RWPE2 (cell line): ENCODE measurements at regions not wholly inside any gene's neighbourhood (a gene's known extent, or its start where the extent isn't known, plus 50 kb on each side); places are given as distances from the start of the nearest gene placed in this dataset.

Experiments
- ATAC-seq: fragments of 200-7000 bp; cut with Tn5 transposase; 3 replicates; pipeline ENCODE4 v1.9.1; 2021; ENCODE audit warnings: low read depth
- DNase-seq: peaks from one replicate; pipeline ENCODE4 v3.0.0-alpha.2; 2020; ENCODE audit warnings: low spot score
- H3K27ac ChIP-seq: fragments of 450-650 bp; 2 replicates; pipeline ENCODE4 v1.5.1; 2017; ENCODE audit warnings: mild to moderate bottlenecking; ENCODE audit not compliant: poor library complexity, severe bottlenecking
- H3K27me3 ChIP-seq: fragments of 250-450 bp; sonication (Bioruptor Pico); 2 replicates; pipeline ENCODE4 v1.5.1; 2021; ENCODE audit warnings: mild to moderate bottlenecking, moderate library complexity; ENCODE audit not compliant: insufficient read depth, poor library complexity, severe bottlenecking
- H3K36me3 ChIP-seq: fragments of 250-450 bp; sonication (Bioruptor Pico); 2 replicates; pipeline ENCODE4 v1.5.1; 2020; ENCODE audit warnings: low read depth, mild to moderate bottlenecking, moderate library complexity
- H3K4me1 ChIP-seq: fragments of 250-450 bp; sonication (Bioruptor Pico); 2 replicates; pipeline ENCODE4 v1.5.1; 2021; ENCODE audit warnings: mild to moderate bottlenecking, moderate library complexity; ENCODE audit not compliant: insufficient read depth, poor library complexity, severe bottlenecking
- H3K4me3 ChIP-seq: fragments of 250-450 bp; sonication (Bioruptor Pico); 2 replicates; pipeline ENCODE4 v1.5.1; 2021; ENCODE audit warnings: mild to moderate bottlenecking, moderate library complexity; ENCODE audit not compliant: severe bottlenecking
- H3K9me3 ChIP-seq: fragments of 250-450 bp; sonication (Bioruptor Pico); 2 replicates; pipeline ENCODE4 v1.5.1; 2021; ENCODE audit warnings: mild to moderate bottlenecking, moderate library complexity; ENCODE audit not compliant: severe bottlenecking
- CTCF ChIP-seq: fragments of 450-650 bp; IDR thresholded peaks from one replicate; pipeline ENCODE4 v1.5.1; 2017; ENCODE audit warnings: mild to moderate bottlenecking, moderate library complexity; ENCODE audit not compliant: poor library complexity, severe bottlenecking

GRCh38 chr21:35477622-35478021 lies 428.5 kb upstream of the RUNX1 start:
- Histone ChIP-seq H3K36me3 (no peaks in the 10 kb centered on the region), H3K4me1 (peaks cover 23% of the 10 kb centered on the region), H3K9me3 (no peaks in the 10 kb centered on the region), H3K27ac (no peak overlapping the region), H3K4me3 (no peak overlapping the region), H3K27me3 (no peaks in the 10 kb centered on the region)
- TF ChIP-seq CTCF: no peak
- ATAC-seq (no peak), DNase-seq (no peak)

- Histone ChIP-seq H3K4me1 (peaks cover 23% of the 10 kb centered on the region), H3K9me3 (no peaks in the 10 kb centered on the region), H3K36me3 (no peaks in the 10 kb centered on the region), H3K4me3 (no peak overlapping the region), H3K27ac (peak overlapping the region; percentile 52), H3K27me3 (no peaks in the 10 kb centered on the region)
- no peak for ATAC-seq
- no peak for TF ChIP-seq CTCF
- no peak for DNase-seq
These were observed 427.7 kb upstream of the RUNX1 start for GRCh38 chr21:35476621-35477395.

- no peak for TF ChIP-seq CTCF
- H3K9me3 ChIP-seq: no peaks in the 10 kb centered on the region
- H3K4me1 ChIP-seq: peaks cover 23% of the 10 kb centered on the region
- no peaks in the 10 kb centered on the region for H3K27me3 ChIP-seq
- ATAC-seq (peak; percentile 55; the same call in 2 of the 3 replicates), DNase-seq (no peak)
- H3K4me3 ChIP-seq: no peak overlapping the region
- H3K36me3 ChIP-seq: no peaks in the 10 kb centered on the region
- peak overlapping the region; percentile 52 for H3K27ac ChIP-seq
These were observed 426.7 kb upstream of the RUNX1 start for GRCh38 chr21:35475762-35476161.

- ATAC-seq (no peak), DNase-seq (no peak)
- peaks cover 23% of the 10 kb centered on the region for H3K4me1 ChIP-seq
- H3K27me3 ChIP-seq: no peaks in the 10 kb centered on the region
- no peak overlapping the region for H3K4me3 ChIP-seq
- no peaks in the 10 kb centered on the region for H3K36me3 ChIP-seq
- H3K27ac ChIP-seq: peak overlapping the region; percentile 52
- TF ChIP-seq CTCF: no peak
- no peaks in the 10 kb centered on the region for H3K9me3 ChIP-seq
These were observed 425.9 kb upstream of the RUNX1 start for GRCh38 chr21:35475009-35475408.

GRCh38 chr21:35473496-35473895 lies 424.4 kb upstream of the RUNX1 start:
- Histone ChIP-seq H3K36me3 (no peaks in the 10 kb centered on the region), H3K4me1 (peaks cover 23% of the 10 kb centered on the region), H3K27ac (no peak overlapping the region), H3K9me3 (no peaks in the 10 kb centered on the region), H3K4me3 (no peak overlapping the region), H3K27me3 (no peaks in the 10 kb centered on the region)
- TF ChIP-seq CTCF: no peak
- no peak for DNase-seq
- no peak for ATAC-seq
